ENCODE measurements at regions not wholly inside any gene's neighbourhood (a gene's known extent, or its start where the extent isn't known, plus 50 kb on each side); places are given as distances from the start of the nearest gene placed in this dataset.

GRCh38 chr11:69377029-69377952, 83.3 kb downstream of the MYEOV start:
- TF ChIP-seq, protein P1, sequence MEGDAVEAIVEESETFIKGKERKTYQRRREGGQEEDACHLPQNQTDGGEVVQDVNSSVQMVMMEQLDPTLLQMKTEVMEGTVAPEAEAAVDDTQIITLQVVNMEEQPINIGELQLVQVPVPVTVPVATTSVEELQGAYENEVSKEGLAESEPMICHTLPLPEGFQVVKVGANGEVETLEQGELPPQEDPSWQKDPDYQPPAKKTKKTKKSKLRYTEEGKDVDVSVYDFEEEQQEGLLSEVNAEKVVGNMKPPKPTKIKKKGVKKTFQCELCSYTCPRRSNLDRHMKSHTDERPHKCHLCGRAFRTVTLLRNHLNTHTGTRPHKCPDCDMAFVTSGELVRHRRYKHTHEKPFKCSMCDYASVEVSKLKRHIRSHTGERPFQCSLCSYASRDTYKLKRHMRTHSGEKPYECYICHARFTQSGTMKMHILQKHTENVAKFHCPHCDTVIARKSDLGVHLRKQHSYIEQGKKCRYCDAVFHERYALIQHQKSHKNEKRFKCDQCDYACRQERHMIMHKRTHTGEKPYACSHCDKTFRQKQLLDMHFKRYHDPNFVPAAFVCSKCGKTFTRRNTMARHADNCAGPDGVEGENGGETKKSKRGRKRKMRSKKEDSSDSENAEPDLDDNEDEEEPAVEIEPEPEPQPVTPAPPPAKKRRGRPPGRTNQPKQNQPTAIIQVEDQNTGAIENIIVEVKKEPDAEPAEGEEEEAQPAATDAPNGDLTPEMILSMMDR (IDR thresholded peaks at IDR 0.05; ENCODE audit: borderline replicate concordance, extremely low read depth, low read length, poor library complexity, severe bottlenecking) = no peak
- no peak for TF ChIP-seq EZH2 (IDR thresholded peaks at IDR 0.05; ENCODE audit: borderline replicate concordance, low read depth, low read length, severe bottlenecking)
